ENCODE measurements at regions not wholly inside any gene's neighbourhood (a gene's known extent, or its start where the extent isn't known, plus 50 kb on each side); places are given as distances from the start of the nearest gene placed in this dataset.

DNA sequence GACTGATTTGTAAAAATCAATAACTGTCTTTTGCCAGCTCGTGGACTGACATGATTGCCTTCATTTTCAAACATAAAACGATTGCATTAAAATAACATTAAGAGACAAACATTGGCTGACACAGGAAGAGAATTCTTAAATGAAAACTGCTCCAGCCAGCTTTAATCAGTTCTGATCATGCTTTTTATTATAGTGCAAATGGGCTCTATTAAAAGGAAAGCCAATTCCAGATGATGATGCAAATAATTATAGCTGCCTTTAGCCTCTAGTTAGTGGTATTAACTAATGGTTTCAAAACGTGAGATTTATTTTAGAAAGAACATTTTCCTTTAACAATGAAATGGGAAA is 301.8 kb upstream of the UBE2E3 start:
- Histone ChIP-seq H4K20me1 (ENCODE audit: insufficient read depth, low read length) (no peaks in the 10 kb centered on the region), H3K4me2 (ENCODE audit: low read depth, low read length) (no peak overlapping the region), H3K9me3 (replicated peaks; ENCODE audit: insufficient read depth, low read length) (no peaks in the 10 kb centered on the region), H3K9ac (ENCODE audit: low read length) (no peak overlapping the region), H3K27ac (ENCODE audit: low read length) (no peak overlapping the region), H2AFZ (ENCODE audit: low read length) (no peak overlapping the region), H3K4me3 (ENCODE audit: low read length) (no peak overlapping the region), H3K9me2 (replicated peaks; ENCODE audit: insufficient read depth, low read length) (no peaks in the 10 kb centered on the region), H3K79me2 (ENCODE audit: low read length) (no peaks in the 10 kb centered on the region), H3K4me1 (ENCODE audit: low read length) (no peaks in the 10 kb centered on the region), H3K36me3 (replicated peaks; ENCODE audit: insufficient read depth, low read length) (no peaks in the 10 kb centered on the region), H3F3A (ENCODE audit: insufficient read depth, low read length) (no peaks in the 10 kb centered on the region), H3K27me3 (replicated peaks; ENCODE audit: insufficient read depth, low read length) (no peaks in the 10 kb centered on the region)
- TF ChIP-seq EZH2phosphoT487 (IDR thresholded peaks at IDR 0.05; ENCODE audit: low read length): no peak
- TF ChIP-seq EZH2 (optimal IDR thresholded peaks at IDR 0.05; ENCODE audit: low read depth, low read length): no peak
- TF ChIP-seq, protein P1, sequence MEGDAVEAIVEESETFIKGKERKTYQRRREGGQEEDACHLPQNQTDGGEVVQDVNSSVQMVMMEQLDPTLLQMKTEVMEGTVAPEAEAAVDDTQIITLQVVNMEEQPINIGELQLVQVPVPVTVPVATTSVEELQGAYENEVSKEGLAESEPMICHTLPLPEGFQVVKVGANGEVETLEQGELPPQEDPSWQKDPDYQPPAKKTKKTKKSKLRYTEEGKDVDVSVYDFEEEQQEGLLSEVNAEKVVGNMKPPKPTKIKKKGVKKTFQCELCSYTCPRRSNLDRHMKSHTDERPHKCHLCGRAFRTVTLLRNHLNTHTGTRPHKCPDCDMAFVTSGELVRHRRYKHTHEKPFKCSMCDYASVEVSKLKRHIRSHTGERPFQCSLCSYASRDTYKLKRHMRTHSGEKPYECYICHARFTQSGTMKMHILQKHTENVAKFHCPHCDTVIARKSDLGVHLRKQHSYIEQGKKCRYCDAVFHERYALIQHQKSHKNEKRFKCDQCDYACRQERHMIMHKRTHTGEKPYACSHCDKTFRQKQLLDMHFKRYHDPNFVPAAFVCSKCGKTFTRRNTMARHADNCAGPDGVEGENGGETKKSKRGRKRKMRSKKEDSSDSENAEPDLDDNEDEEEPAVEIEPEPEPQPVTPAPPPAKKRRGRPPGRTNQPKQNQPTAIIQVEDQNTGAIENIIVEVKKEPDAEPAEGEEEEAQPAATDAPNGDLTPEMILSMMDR (IDR thresholded peaks at IDR 0.05; ENCODE audit: low read length): no peak
- no peak for DNase-seq

DNA sequence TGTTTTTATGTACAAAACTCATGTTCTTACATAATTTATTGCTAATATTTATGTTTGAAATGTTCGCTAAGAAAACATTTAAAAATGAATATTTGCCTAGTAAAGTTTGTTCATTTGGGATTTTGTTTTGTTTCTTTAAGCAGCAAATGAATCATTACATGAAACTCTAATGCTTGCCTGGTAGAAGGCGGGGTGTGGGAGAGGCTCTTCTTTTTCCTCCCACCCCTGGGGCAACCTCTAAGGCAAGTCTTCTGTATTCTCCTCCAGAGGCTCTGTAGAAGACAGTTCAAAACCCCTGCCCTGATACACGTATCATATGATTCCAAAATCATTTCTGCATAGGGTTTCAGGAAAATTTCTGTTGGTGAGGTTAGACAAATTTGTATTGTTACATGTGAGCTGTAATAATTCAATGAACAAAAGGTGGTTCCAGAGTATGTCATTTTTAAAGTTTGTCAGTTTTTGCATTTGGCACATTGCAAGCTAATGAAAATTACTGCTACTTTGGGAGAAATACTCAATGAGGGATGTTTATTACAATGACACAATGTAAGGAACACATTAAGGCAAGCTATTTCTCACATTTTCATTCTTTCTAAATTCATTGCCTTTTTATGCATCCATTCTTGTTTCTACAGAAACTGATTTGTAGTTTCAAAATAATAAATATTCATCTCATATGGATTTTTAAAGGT is 302.3 kb upstream of the UBE2E3 start:
- no peak for DNase-seq
- Histone ChIP-seq H4K20me1 (ENCODE audit: insufficient read depth, low read length) (no peaks in the 10 kb centered on the region), H3K9me2 (replicated peaks; ENCODE audit: insufficient read depth, low read length) (no peaks in the 10 kb centered on the region), H2AFZ (ENCODE audit: low read length) (no peak overlapping the region), H3K4me2 (ENCODE audit: low read depth, low read length) (no peak overlapping the region), H3F3A (ENCODE audit: insufficient read depth, low read length) (no peaks in the 10 kb centered on the region), H3K4me3 (ENCODE audit: low read length) (no peak overlapping the region), H3K27ac (ENCODE audit: low read length) (no peak overlapping the region), H3K79me2 (ENCODE audit: low read length) (no peaks in the 10 kb centered on the region), H3K9ac (ENCODE audit: low read length) (no peak overlapping the region), H3K4me1 (ENCODE audit: low read length) (no peaks in the 10 kb centered on the region), H3K36me3 (replicated peaks; ENCODE audit: insufficient read depth, low read length) (no peaks in the 10 kb centered on the region), H3K9me3 (replicated peaks; ENCODE audit: insufficient read depth, low read length) (no peaks in the 10 kb centered on the region), H3K27me3 (replicated peaks; ENCODE audit: insufficient read depth, low read length) (no peaks in the 10 kb centered on the region)
- TF ChIP-seq EZH2phosphoT487 (IDR thresholded peaks at IDR 0.05; ENCODE audit: low read length) (no peak), EZH2 (optimal IDR thresholded peaks at IDR 0.05; ENCODE audit: low read depth, low read length) (no peak)
- TF ChIP-seq, protein P1 (IDR thresholded peaks at IDR 0.05; ENCODE audit: low read length): no peak

DNA sequence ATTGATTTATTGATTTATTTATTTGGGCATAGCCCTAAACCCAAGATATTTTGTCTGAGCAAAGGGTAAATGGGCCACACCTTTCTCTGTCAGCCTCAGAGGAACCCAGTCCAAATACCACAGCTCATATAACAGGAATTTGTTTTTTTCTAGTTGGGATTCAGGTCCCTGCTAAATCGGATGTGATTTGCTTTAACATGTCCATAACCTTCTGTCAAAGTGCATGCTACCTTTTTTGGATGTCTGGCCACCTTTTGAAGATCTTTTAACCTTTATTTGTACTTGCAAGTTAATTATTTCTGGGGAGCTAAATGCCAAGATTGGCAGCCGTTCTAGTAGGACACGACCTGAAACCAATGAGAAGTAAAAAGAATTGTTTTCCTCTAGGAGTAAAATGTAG is 303.2 kb upstream of the UBE2E3 start:
- H3K9ac ChIP-seq (ENCODE audit: low read length): no peak overlapping the region
- H3F3A ChIP-seq (ENCODE audit: insufficient read depth, low read length): no peaks in the 10 kb centered on the region
- no peak for TF ChIP-seq EZH2phosphoT487 (IDR thresholded peaks at IDR 0.05; ENCODE audit: low read length)
- H2AFZ ChIP-seq (ENCODE audit: low read length): no peak overlapping the region
- H3K9me2 ChIP-seq (replicated peaks; ENCODE audit: insufficient read depth, low read length): no peaks in the 10 kb centered on the region
- H3K79me2 ChIP-seq (ENCODE audit: low read length): no peaks in the 10 kb centered on the region
- H3K9me3 ChIP-seq (replicated peaks; ENCODE audit: insufficient read depth, low read length): no peaks in the 10 kb centered on the region
- H3K4me1 ChIP-seq (ENCODE audit: low read length): no peaks in the 10 kb centered on the region
- no peak for DNase-seq
- H3K36me3 ChIP-seq (replicated peaks; ENCODE audit: insufficient read depth, low read length): no peaks in the 10 kb centered on the region
- no peak overlapping the region for H3K27ac ChIP-seq (ENCODE audit: low read length)
- H4K20me1 ChIP-seq (ENCODE audit: insufficient read depth, low read length): no peaks in the 10 kb centered on the region
- H3K27me3 ChIP-seq (replicated peaks; ENCODE audit: insufficient read depth, low read length): no peaks in the 10 kb centered on the region
- no peak overlapping the region for H3K4me2 ChIP-seq (ENCODE audit: low read depth, low read length)
- no peak overlapping the region for H3K4me3 ChIP-seq (ENCODE audit: low read length)

DNA sequence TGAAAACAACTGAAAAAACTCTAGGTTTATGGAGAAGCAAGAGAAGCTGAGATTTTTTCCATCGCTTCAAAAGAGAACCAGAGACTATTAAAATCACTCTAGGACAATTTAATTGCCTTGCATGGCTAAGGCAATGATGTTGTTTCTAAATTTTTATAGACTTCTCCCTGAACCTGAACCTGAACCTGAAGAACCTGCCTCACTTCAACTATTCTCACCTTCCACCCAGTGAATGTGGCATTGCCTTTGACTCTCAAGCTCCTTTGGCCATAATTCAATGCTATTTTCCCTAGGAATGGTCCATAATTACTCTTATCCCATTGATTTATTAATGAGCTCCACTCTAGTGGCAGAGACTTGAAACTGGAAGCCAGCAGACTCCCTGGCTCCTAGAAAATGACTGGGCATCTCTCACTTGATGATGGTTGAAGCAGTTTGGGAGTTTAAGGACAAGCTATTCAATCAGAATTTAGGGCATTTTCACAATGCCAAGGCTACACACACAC is 303.8 kb upstream of the UBE2E3 start:
- no peak overlapping the region for H2AFZ ChIP-seq (ENCODE audit: low read length)
- H3K27ac ChIP-seq (ENCODE audit: low read length): no peak overlapping the region
- no peak overlapping the region for H3K4me3 ChIP-seq (ENCODE audit: low read length)
- H3K79me2 ChIP-seq (ENCODE audit: low read length): no peaks in the 10 kb centered on the region
- H3K36me3 ChIP-seq (replicated peaks; ENCODE audit: insufficient read depth, low read length): no peaks in the 10 kb centered on the region
- no peaks in the 10 kb centered on the region for H3F3A ChIP-seq (ENCODE audit: insufficient read depth, low read length)
- H3K9me3 ChIP-seq (replicated peaks; ENCODE audit: insufficient read depth, low read length): no peaks in the 10 kb centered on the region
- no peaks in the 10 kb centered on the region for H3K9me2 ChIP-seq (replicated peaks; ENCODE audit: insufficient read depth, low read length)
- H3K9ac ChIP-seq (ENCODE audit: low read length): no peak overlapping the region
- no peak for DNase-seq
- no peaks in the 10 kb centered on the region for H3K27me3 ChIP-seq (replicated peaks; ENCODE audit: insufficient read depth, low read length)
- TF ChIP-seq EZH2 (optimal IDR thresholded peaks at IDR 0.05; ENCODE audit: low read depth, low read length) (no peak), EZH2phosphoT487 (IDR thresholded peaks at IDR 0.05; ENCODE audit: low read length) (no peak)
- TF ChIP-seq, protein P1 (IDR thresholded peaks at IDR 0.05; ENCODE audit: low read length): no peak
- H3K4me2 ChIP-seq (ENCODE audit: low read depth, low read length): no peak overlapping the region
- no peaks in the 10 kb centered on the region for H3K4me1 ChIP-seq (ENCODE audit: low read length)
- no peaks in the 10 kb centered on the region for H4K20me1 ChIP-seq (ENCODE audit: insufficient read depth, low read length)
